Fibroblast of mammary gland (primary cell): ENCODE measurements at regions not wholly inside any gene's neighbourhood (a gene's known extent, or its start where the extent isn't known, plus 50 kb on each side); places are given as distances from the start of the nearest gene placed in this dataset.

Experiments
- DNase-seq: peaks from one replicate; pipeline ENCODE4 v3.0.0-alpha.2; 2010; ENCODE audit warnings: low read depth
- H3K4me3 ChIP-seq: 2 replicates; pipeline ENCODE4 v1.5.1; 2011; ENCODE audit warnings: low read depth, mild to moderate bottlenecking, low read length, moderate library complexity; ENCODE audit not compliant: control insufficient read depth
- CTCF ChIP-seq: conservative IDR thresholded peaks from 2 replicates; pipeline ENCODE4 v1.5.1; 2011; ENCODE audit warnings: low read depth, low read length, inconsistent platforms; ENCODE audit not compliant: control insufficient read depth, insufficient read depth

GRCh38 chr3:71881732-71882131, 96.8 kb upstream of the PROK2 start:
- no peak for TF ChIP-seq CTCF
- no peak overlapping the region for H3K4me3 ChIP-seq
- no peak for DNase-seq

GRCh38 chr3:71881041-71881440, 96.1 kb upstream of the PROK2 start:
- TF ChIP-seq CTCF, result no peak
- no peak overlapping the region for H3K4me3 ChIP-seq
- DNase-seq, result no peak

DNA sequence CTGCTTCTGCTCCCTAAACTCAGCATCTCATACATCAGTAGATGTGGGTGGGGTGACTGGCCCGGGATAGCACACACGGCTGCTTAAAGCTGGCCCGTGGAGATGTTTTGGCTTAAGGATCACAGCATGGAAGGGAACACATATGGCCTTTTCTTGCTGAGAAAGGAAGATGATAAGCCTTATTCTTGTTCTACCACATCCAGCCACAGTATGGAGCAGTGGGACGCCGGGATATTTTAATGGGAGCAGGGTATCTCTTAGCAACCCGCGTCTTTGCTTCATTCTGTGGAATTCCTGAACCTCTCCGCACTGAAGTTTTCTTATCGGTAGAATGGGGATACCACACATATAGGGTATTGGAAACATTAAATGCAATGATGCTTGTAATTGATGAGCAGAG, 94.1 kb upstream of the PROK2 start:
- no peak for DNase-seq
- no peak for TF ChIP-seq CTCF
- H3K4me3 ChIP-seq, result no peak overlapping the region

DNA sequence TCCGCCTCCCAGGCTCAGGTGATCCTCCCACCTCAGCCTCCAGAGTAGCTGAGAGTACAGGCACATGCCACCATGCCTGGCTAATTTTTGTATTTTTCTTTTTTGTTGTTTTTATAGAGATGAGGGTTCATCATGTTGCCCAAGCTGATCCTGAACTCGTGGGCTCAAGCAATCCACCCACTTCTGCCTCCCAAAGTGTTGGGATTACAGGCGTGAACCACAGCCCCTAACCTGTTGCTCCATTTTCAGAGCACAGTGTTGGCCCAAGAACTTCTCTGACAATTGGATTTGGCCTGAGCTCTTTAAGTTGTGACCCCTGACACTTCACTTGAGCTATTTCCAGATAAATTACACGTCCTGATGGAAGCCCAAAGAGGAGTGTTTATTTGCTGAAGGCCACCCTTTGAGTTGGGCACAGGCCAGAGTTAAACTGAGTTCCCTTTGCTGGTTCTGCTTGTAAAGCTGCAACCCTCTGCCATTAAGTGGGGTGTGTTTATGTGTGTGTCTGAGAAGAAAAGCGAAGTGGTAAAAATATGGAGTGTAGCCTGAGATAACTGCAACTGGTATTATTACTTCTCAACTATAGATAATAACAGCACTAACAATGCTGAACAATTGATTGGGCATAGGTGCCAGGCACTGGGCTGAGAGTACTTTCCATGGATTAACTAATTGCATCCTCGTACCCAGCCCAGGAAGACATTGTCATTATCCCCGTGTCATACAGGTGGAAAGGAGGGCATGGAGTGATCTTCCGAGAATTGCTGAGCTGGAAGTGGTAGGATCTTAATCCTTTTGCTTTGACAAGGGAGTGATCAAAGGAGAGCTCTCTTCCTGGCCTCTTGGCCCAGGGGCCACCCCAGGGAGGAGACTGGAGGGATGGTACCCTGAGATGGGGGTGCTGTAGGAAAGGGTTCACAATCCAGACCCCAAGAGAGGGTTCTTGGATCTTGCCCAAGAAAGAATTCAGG, 91.5 kb upstream of the PROK2 start:
- TF ChIP-seq CTCF, result no peak

GRCh38 chr3:71875461-71875947, 90.6 kb upstream of the PROK2 start:
- TF ChIP-seq CTCF, result peak; percentile 97
- DNase-seq, result peak; percentile 73
- no peak overlapping the region for H3K4me3 ChIP-seq

More for the DNA sequence above, 91.5 kb upstream of the PROK2 start:
- no peak for DNase-seq
- no peak overlapping the region for H3K4me3 ChIP-seq

GRCh38 chr3:71874618-71875017, 89.7 kb upstream of the PROK2 start:
- no peak for DNase-seq
- TF ChIP-seq CTCF, result no peak
- H3K4me3 ChIP-seq, result no peak overlapping the region

GRCh38 chr3:71873093-71873611, 88.2 kb upstream of the PROK2 start:
- no peak for DNase-seq
- no peak overlapping the region for H3K4me3 ChIP-seq
- no peak for TF ChIP-seq CTCF
